IMR-90 (cell line): ENCODE measurements at regions not wholly inside any gene's neighbourhood (a gene's known extent, or its start where the extent isn't known, plus 50 kb on each side); places are given as distances from the start of the nearest gene placed in this dataset.

Experiments used
- CHD1 ChIP-seq: IDR thresholded peaks from 2 replicates; pipeline ENCODE4 v1.6.1; 2012; ENCODE audit warnings: low read depth, low read length, improper control_type of control experiment
- CTCF ChIP-seq: conservative IDR thresholded peaks from 2 replicates; pipeline ENCODE4 v1.5.1; 2012; ENCODE audit warnings: mild to moderate bottlenecking, low read depth, low read length, improper control_type of control experiment
- FOS ChIP-seq: fragments of 150-350 bp; IDR thresholded peaks from 2 replicates; pipeline ENCODE4 v1.6.1; 2016; ENCODE audit warnings: low read depth, low read length
- MAFK ChIP-seq: IDR thresholded peaks from 2 replicates; pipeline ENCODE4 v1.6.1; 2012; ENCODE audit warnings: low read depth, low read length, improper control_type of control experiment
- POLR2A ChIP-seq: IDR thresholded peaks from 2 replicates; pipeline ENCODE4 v1.6.1; 2012; ENCODE audit warnings: mild to moderate bottlenecking, low read depth, low read length
- RAD21 ChIP-seq: IDR thresholded peaks from 2 replicates; pipeline ENCODE4 v1.6.1; 2012; ENCODE audit warnings: low read length, improper control_type of control experiment

- TF ChIP-seq MAFK, result no peak
- TF ChIP-seq FOS, result no peak
- TF ChIP-seq CTCF, result no peak
- no peak for TF ChIP-seq RAD21
- no peak for TF ChIP-seq CHD1
- TF ChIP-seq POLR2A, result no peak
These were observed 442.2 kb downstream of the DSEL start for GRCh38 chr18:67074309-67074708.
